VCaP (cell line): ENCODE measurements at regions not wholly inside any gene's neighbourhood (a gene's known extent, or its start where the extent isn't known, plus 50 kb on each side); places are given as distances from the start of the nearest gene placed in this dataset.
"Not testable (repeated sequence)": the region's sequence is repeated elsewhere in the genome, so short reads cannot be mapped to it uniquely, and the experiment has no call there.

Source experiments
- H3K27ac ChIP-seq: fragments of 450-650 bp; 2 replicates; pipeline ENCODE4 v1.5.1; 2017
- CTCF ChIP-seq: fragments of 450-650 bp; conservative IDR thresholded peaks from 2 replicates; pipeline ENCODE4 v1.5.1; 2017; ENCODE audit warnings: mild to moderate bottlenecking, moderate library complexity

DNA sequence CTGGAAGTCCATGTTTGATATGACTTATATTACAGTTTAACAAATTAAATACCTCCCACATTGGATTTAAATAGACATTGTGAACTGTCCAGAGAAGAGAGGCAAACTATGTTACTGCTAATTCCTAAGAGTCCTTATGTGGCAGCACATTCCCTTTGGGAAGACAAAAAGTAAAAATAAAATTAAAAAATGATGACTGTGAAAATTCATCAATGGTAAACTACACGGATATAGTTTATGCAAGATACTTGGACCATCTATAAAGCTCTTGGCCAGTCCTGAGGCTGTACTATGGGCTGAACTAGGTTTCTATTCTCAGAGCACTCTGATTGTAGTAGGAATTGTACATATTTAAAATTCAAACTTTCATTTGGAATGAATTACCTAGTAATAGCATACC lies 206.4 kb downstream of the LRRK2 start:
- no peak for TF ChIP-seq CTCF
- no peak overlapping the region for H3K27ac ChIP-seq

DNA sequence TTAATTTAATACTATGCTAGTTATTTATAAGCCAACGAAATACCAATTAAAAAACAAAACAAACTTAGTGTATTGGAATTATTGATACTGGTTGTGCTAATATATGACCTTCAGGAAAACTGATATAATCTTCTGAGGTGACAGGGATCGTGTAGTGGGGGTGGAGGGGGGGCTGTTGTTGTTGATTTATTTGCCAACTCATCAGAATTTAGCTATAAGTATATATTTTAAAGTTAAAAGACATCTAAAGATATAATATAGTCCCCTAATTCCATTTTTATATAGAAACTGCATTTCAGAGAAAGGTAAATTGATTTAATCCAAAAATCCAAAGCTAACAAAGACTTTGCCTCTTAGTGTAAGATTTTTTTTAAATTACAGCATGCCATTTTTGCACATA lies 210.5 kb downstream of the LRRK2 start:
- H3K27ac ChIP-seq: no peak overlapping the region
- no peak for TF ChIP-seq CTCF

- H3K27ac ChIP-seq: no peak overlapping the region
- TF ChIP-seq CTCF: no peak
These were observed 211.2 kb downstream of the LRRK2 start for GRCh38 chr12:40435951-40436350.

GRCh38 chr12:40436564-40436963 lies 211.8 kb downstream of the LRRK2 start:
- TF ChIP-seq CTCF: no peak

DNA sequence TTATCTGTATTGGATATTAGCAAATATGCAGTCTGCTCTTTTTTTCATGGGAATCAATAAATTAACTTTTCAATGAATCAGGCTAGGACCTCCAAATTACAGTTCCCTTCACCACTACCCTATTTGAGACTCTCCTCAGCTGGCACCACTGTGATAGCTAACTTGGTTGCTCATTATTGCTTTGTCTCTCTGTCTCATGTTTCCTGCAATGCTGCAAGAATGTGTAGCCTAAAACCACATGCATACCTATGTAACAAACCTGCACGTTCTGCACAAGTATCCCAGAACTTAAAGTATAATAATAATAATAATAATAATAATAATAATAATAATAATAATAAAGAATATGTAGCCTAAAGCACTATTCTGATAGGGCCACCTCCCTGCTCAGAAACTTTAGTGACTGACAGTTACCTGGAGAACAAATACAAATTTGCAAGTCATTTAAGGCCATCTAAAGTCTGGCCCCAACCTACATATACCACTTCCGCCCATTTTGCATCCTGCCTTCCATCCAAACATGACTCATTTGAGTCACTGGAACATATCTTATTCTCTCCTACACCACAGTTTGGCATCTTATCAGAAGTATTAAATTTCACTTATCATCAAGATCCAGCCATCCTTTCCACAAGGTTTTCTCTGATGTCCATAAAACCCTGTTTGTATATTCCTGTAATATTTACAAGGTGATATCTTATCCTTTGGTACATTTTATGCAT lies 215.1 kb downstream of the LRRK2 start:
- no peak for TF ChIP-seq CTCF

More at GRCh38 chr12:40436564-40436963, 211.8 kb downstream of the LRRK2 start:
- H3K27ac ChIP-seq: no peak overlapping the region

DNA sequence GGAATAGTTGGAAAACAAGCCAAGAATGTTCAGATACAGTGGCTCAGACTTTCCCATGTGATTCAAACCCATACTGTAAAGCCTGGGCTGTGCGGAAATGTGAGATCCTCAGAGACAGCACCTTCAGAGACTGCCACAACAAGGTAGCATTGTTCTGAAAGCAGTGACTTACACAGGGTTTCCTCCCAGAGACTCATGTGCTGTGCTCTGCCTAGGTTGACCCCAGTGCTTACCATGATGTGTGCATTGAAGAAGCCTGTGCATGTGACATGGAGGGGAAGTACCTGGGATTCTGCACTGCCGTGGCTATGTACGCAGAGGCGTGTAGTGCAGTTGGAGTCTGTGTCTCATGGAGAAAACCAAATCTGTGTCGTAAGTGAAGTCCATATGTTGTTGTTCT lies 219.4 kb downstream of the LRRK2 start:
- H3K27ac ChIP-seq: no peak overlapping the region
- no peak for TF ChIP-seq CTCF

More for the DNA sequence above, 215.1 kb downstream of the LRRK2 start:
- no peak overlapping the region for H3K27ac ChIP-seq

GRCh38 chr12:40446385-40446784 lies 221.6 kb downstream of the LRRK2 start:
- peak; percentile 73 for TF ChIP-seq CTCF
- no peak overlapping the region for H3K27ac ChIP-seq

- not testable (repeated sequence) for H3K27ac ChIP-seq
These were observed 223.7 kb downstream of the LRRK2 start for GRCh38 chr12:40448523-40448922.
